ENCODE measurements at regions not wholly inside any gene's neighbourhood (a gene's known extent, or its start where the extent isn't known, plus 50 kb on each side); places are given as distances from the start of the nearest gene placed in this dataset.

DNA sequence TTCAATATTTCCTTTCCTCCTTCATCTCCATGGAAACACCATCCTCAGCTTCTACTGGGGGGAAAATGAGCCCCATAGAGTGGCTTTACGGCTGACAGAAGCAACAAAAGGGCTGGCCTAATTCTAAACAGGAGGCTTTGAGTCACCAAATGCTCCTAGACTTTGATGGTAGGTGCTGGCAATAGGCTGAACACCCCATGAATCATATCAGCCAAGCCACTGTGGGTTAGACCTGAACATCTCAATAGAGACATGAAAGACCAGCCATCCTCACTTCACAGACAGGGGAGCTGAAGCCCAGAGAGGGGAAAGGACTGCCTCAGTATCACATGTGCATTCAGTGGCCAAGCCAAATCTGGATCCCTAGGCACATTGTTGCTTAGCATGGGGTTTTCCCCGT, 107.6 kb downstream of the AMER1 start:
- no peak for ATAC-seq (ENCODE audit: poor library complexity)
- intact Hi-C loops (cut with DNase I), result loop anchor here (10.0 kb wide), 1 partner anchor 107 kb away; the partner anchor contains the start of gene AMER1

DNA sequence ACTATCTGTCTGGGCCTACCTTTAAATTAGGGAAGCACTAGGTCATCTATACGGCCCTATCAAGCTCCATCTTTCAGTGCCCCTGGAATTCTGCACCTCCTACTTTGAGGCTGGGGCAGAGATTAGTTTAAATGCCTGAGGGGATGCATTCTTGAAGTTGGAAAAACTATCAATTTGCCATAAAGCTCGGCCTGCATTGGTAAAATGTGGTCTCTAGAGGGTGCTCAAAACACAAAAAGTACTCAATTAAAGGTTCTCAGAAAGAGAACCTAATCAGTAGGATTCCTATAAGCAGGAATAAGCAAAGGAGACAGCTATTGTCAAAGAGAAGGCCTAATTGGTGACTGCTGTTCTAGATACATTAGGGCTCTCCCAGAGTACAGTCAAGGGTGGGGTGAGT, 111.7 kb downstream of the AMER1 start:
- no peak for DNase-seq
- ATAC-seq (ENCODE audit: poor library complexity), result no peak
- intact Hi-C loops (cut with DNase I), result loop anchor here (10.0 kb wide), 1 partner anchor 111 kb away; the partner anchor contains the start of gene AMER1

More for the DNA sequence above, 107.6 kb downstream of the AMER1 start:
- DNase-seq, result no peak
